ENCODE measurements at regions not wholly inside any gene's neighbourhood (a gene's known extent, or its start where the extent isn't known, plus 50 kb on each side); places are given as distances from the start of the nearest gene placed in this dataset.
"Not testable (repeated sequence)": the region's sequence is repeated elsewhere in the genome, so short reads cannot be mapped to it uniquely, and the experiment has no call there.

DNA sequence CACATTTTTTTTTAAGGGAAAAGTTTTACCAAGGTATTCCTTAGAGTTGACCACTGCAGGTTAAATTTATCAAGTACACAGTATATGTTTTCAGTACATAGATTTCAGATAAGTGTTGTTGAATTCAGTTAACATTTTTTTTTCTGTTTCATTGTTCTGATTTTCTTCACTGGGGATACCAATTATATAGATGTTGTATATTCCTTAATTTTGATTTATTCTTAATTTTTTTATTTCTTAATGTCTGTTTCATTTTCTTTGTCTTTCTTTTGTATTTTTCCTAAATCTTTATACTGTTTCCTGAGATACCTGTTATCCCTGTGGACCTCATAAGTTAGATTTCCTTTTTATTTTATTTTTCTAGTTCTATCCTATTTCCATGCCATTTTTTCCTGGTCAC, 234.8 kb downstream of the TTC6 start:
- no peak for DNase-seq (ENCODE audit: low spot score)
- H3K27ac ChIP-seq, result no peak overlapping the region
- H3K4me3 ChIP-seq, result no peak overlapping the region
- TF ChIP-seq, protein P1, sequence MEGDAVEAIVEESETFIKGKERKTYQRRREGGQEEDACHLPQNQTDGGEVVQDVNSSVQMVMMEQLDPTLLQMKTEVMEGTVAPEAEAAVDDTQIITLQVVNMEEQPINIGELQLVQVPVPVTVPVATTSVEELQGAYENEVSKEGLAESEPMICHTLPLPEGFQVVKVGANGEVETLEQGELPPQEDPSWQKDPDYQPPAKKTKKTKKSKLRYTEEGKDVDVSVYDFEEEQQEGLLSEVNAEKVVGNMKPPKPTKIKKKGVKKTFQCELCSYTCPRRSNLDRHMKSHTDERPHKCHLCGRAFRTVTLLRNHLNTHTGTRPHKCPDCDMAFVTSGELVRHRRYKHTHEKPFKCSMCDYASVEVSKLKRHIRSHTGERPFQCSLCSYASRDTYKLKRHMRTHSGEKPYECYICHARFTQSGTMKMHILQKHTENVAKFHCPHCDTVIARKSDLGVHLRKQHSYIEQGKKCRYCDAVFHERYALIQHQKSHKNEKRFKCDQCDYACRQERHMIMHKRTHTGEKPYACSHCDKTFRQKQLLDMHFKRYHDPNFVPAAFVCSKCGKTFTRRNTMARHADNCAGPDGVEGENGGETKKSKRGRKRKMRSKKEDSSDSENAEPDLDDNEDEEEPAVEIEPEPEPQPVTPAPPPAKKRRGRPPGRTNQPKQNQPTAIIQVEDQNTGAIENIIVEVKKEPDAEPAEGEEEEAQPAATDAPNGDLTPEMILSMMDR (IDR thresholded peaks at IDR 0.05), result no peak

DNA sequence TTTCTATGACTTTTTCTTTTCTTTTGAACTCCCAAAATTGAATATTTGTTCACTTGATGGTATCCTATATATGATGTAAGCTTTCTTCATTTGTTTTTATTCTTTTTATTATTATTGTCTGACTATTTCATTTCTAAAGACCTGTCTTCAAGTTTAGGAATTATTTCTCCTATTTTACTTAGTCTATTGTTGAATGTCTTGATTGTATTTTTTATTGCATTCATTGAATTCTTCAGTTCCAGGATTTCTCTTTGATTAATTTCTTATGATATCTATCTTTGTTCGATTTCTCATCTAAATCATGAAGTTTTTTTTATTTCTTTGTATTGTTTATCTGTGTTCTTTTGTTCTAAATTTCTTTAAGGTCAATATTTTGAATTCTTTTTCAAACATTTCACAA, 238.8 kb downstream of the TTC6 start:
- H3K27ac ChIP-seq, result no peak overlapping the region
- no peak overlapping the region for H3K4me3 ChIP-seq
- DNase-seq (ENCODE audit: low spot score), result no peak
- TF ChIP-seq, protein P1 (IDR thresholded peaks at IDR 0.05), result no peak

DNA sequence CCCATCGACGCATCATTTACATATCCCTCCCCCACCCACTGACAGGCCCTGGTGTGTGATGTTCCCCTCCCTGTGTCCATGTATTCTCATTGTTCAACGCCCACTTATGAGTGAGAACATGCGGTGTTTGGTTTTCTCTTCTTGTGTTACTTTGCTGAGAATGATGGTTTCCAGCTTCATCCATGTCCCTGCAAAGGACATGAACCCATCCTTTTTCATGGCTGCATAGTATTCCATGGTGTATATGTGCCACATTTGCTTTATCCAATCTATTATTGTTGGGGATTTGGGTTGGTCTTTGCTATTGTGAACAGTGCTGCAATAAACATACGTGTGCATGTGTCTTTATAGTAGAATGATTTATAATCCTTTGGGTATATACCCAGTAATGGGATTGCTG, 243.3 kb downstream of the TTC6 start:
- not testable (repeated sequence) for H3K4me3 ChIP-seq; DNase-seq (ENCODE audit: low spot score); H3K27ac ChIP-seq

DNA sequence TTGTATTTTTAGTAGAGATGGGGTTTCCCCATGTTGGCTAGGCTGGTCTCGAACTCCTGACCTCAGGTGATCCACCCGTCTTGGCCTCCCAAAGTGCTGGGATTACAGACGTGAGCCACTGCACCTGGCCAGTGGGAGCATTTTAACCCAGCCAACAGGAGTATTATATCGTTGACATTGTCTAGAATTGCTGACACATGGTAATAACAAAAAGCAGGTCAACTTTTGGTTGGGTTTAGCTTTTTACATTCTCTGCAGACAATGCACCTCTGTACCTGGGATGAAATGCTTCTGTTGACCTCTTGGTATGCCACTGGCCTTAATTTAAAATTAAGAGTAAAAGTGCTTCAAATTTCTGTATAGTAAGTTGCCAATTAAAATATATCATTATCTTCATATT, 245.6 kb downstream of the TTC6 start:
- DNase-seq (ENCODE audit: low spot score); H3K27ac ChIP-seq; H3K4me3 ChIP-seq: not testable (repeated sequence)

DNA sequence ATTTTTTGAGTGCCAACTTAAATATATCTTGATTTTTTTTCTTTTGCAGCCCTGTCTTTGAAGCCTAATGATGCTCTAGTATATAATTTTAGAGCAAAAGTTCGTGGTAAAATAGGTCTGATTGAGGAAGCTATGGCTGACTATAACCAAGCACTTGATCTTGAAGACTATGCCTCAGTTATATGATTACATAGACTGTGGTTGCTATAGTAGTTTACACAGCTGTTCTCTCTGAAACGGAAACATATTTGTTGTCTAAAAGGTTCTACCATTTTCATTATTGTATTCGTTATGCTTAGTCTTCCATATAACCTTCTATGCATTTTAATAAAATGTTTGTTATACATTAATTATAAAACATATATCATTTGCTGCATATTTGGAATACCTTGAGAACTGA, 246.7 kb downstream of the TTC6 start:
- H3K4me3 ChIP-seq, result no peak overlapping the region
- H3K27ac ChIP-seq, result no peak overlapping the region
- DNase-seq (ENCODE audit: low spot score), result no peak
- TF ChIP-seq, protein P1 (IDR thresholded peaks at IDR 0.05), result no peak

DNA sequence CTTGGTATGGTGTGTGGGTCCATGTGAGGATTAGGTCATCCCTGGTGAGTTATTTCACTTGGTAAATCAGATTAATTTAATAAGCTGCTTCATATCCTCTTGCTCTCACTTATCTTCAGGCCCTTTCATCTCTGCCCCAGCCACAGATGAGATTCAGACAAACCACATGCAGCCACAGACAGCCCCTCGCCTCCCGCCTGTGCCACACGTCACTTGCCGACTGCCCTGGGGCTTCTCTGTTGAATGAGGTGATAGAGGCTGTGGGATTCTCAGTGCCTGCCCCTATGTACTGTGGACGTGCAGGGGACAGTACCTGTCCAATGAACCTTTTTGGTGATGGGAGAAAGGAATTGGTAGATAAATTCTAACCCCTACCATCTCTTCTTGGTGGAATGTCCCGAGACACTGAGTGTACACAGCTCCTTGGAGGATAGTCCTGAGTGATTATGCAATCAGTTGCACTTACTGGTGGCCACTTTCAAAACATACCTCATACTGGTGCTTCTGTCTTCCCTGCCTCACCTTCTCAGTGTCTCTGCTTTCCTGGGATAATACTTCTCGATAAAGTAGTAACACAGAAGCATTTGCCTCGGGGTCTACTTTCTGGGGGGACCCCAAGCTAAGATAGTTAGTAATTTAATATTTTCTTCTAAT, 248.7 kb downstream of the TTC6 start:
- DNase-seq (ENCODE audit: low spot score), result no peak

DNA sequence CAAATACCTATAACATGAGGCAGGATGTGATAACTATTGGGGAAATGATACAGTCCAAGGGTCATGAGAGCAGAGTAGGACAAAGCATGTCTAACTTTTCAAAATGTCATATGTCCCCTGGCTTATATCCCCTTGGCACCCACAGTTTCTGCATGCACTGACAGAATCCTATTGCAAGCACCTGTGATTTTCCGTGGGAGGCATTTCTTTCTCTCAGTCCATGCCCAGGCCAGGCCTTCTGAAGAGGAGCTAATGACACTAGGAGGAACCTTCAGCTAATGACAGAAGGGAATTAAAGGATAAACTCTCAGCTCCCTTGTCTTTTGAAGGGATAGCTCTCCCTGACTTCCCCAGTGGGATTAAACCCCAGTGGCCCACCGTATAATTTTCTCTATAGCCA, 249.2 kb downstream of the TTC6 start:
- no peak for DNase-seq (ENCODE audit: low spot score)
- Histone ChIP-seq H3K4me3 (no peak overlapping the region), H3K27ac (no peak overlapping the region)
- TF ChIP-seq, protein P1 (IDR thresholded peaks at IDR 0.05), result no peak

More for the DNA sequence above, 248.7 kb downstream of the TTC6 start:
- Histone ChIP-seq H3K27ac (no peak overlapping the region), H3K4me3 (no peak overlapping the region)
- TF ChIP-seq, protein P1 (IDR thresholded peaks at IDR 0.05), result no peak

DNA sequence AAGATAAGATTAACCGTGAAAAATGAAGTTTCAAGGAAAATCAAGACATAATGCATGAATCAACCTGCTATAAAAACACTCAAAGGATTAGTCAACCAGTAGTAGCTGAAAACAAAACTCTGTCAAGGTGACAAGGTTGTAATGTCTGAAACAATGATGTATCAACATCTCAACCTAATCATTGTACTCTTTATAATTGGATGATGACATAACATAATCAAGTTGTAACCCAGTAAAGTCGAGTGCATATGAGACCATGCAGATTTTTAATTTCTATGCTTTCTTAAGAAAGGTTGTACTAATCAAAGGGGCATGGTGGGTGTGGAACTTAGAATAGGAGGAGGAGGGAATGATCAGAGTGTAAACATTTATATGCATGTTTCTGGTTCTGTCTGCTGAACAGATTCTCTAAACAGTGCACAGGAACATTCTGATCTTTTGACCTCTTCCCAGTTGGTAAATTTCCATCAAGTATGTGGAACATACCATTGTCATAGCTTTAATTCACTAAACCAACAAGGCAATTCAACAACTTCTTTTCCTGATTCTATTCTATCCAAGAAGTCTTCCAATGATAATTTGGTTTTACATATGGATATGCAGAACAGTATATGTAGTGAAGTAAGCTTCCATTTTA, 253.7 kb downstream of the TTC6 start:
- no peak for DNase-seq (ENCODE audit: low spot score)
- Histone ChIP-seq H3K27ac (no peak overlapping the region), H3K4me3 (no peak overlapping the region)
- TF ChIP-seq, protein P1 (IDR thresholded peaks at IDR 0.05), result no peak
